ENCODE measurements at regions not wholly inside any gene's neighbourhood (a gene's known extent, or its start where the extent isn't known, plus 50 kb on each side); places are given as distances from the start of the nearest gene placed in this dataset.
"Not testable (repeated sequence)": the region's sequence is repeated elsewhere in the genome, so short reads cannot be mapped to it uniquely, and the experiment has no call there.

DNA sequence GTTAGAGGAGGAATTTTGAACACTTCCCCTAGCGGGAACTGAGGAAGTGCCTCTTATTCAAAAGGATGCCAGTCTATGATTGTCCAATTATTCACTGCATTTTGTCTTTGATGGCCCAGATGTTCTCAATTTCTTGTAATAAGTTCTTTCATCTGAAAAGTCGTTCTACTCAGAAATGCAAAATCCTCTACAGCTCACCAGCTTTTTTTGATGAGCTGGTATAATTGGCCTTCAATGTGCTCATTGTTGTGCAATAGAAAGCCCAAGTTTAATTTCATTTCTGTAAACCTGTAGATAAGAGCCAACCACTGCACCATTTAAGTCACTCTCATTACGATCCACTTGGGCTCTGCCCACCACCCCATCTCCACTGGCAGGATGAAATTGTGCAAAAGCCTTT lies 978.7 kb upstream of the AUTS2 start:
- no peak for DNase-seq (ENCODE audit: low read depth in 2 of 2)

DNA sequence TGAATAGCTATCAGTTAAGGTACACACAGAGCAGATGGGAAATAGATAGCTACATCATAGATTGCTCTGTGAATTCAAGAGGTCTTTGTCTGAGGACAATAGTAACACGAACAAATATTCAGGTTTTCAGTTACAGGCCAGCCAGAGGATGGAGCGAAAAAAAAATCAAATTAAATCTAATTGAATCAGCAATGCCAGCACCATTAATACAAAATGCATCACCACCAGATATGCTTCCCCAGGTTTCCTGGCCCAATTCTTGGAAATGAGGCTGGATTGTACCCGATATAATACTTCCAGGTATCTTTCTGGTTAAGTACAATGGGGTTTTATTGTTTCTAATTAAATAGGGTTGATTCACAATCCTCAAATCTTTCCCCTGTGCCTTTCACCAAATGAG lies 975.8 kb upstream of the AUTS2 start:
- no peak for DNase-seq (ENCODE audit: low read depth in 2 of 2)

DNA sequence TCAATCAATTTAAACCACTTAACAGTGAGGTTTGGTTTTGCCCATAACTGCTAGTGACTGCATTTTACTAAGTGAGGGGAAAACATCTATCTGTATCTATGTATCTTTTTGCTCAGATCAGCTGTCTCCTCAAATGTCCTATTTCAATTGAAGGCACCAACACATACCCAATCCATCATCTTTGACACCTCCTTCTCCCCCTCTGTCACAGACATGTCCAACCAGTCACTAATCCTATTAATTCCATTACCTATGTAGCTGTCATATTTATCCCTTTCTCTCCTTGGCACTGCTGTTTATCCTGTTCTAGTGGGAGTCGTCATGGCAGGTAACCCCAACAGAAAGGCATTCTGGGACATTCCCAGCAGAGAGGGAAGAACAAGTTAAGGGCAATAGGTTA lies 975.2 kb upstream of the AUTS2 start:
- no peak for DNase-seq (ENCODE audit: low read depth in 2 of 2)

DNA sequence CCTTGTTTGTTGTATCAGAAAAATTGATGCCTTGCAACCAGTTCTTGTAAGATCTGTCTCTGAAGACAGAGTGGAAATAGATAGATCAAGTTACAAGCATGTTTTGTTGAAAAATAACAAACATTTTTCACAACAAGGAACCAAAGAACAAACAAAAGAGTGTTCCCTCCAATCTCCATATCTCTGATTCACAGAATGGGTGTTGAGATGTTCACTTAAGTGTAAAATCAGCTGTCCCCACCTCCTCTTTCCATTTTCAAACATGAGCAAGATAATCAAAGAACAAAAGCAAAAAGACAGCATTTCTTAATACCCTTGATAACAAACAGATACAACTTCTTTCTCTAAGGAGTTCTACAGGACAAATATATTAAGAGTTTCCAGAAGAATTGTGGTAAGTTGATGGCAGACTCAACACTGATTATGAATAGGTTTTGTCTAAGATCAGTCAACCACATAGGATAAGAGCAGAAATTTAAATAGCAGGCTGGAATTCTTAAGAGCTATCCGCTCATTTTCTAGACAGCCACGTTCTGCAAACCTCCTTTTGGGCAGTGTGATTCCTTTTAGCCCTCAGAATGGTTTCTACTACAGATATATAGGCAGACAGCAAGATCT lies 970.9 kb upstream of the AUTS2 start:
- no peak for DNase-seq (ENCODE audit: low read depth in 2 of 2)

- not testable (repeated sequence) for DNase-seq (ENCODE audit: low read depth in 2 of 2)
These were observed 967.4 kb upstream of the AUTS2 start for GRCh38 chr7:68630914-68631313.

DNA sequence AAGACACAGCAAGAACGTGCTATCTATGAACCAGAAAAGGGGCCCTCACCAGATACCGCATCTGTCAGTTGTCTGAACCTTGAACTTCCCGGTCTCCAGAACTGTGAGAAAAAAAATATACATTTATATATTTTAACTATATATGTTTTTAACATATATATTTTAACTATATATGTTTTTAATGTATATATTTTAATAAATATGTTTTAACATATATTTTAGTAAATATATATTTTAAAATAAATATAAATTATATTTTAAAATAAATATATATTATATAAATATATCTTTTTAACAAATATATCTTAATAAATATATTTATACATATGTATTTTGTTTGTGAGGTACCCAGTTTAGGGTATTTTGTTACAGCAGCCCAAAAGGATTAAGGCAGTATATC lies 958.2 kb upstream of the AUTS2 start:
- no peak for DNase-seq (ENCODE audit: low read depth in 2 of 2)

DNA sequence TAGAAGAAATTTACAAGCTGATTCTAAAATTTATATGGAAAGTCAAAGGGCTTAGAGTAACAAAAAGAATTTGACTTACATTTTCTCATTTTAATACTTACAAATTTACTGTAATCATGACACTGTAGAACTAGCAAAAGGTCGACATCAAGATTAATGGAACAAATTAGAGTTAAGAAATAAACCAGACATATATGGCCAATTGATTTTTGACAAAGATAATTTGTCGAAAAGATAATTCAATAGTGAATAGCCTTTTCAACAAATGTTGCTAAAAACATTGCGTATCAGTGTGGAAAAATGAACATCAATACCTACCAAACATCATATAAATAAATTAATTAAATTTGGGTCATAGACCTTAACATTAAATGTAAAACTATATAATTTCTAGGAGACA lies 955.5 kb upstream of the AUTS2 start:
- no peak for DNase-seq (ENCODE audit: low read depth in 2 of 2)

DNA sequence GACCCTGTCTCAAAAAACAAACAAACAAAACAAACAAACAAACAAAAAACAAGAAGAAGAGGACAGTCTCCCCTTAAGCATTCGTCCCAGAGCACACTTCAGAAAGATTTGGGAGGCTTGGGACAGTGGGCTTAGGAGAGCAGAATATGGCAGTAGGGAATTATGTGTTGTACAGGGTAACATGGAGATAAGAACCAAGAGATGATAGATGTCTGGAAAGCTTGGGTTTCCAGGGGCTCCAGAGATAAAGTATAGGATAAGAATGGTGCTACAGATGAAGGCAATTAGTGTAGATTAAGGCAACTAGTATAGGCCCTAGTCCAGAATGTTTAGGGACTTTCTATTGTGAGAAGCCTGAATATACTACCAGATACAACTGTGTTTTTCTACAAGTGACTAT lies 934.9 kb upstream of the AUTS2 start:
- DNase-seq (ENCODE audit: low read depth in 2 of 2), result no peak

- no peak for DNase-seq (ENCODE audit: low read depth in 2 of 2)
These were observed 927.2 kb upstream of the AUTS2 start for GRCh38 chr7:68671046-68671445.

DNA sequence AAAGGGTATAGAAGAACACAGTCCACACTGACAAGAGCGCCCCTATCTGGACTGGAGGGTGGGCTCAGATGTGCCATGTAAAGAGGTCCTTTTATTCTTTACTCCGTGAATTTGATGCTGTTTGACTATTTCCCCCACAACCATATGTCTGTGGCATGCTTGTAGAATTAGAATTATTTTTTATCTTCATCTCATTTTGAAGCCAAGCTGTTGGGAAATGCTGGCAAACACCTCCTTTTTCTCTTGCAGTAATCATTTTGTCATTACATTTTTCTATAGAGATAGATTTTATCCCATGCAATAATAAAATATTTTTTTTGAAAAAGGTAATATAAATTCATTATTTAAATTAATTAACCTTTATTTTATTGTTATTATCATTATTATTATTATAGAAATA lies 926.6 kb upstream of the AUTS2 start:
- no peak for DNase-seq (ENCODE audit: low read depth in 2 of 2)

DNA sequence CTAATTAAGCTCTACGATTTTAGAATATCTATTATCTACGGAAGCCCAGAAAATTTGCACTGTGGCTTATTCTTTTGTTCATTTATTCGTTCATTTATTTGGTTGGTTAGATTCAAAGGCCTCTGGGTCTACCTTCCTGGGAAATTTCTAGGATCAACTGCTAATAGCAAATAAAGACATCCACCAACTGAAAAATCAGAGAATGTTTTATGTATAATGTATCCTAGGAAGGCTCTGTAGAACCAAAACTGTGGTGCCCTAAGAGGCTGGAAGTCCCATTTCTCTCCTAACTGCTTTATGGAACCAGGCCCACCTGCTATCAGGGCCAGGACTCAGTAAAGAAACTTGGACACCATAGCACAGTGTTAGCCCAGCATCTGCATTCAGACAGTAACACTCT lies 923.4 kb upstream of the AUTS2 start:
- no peak for DNase-seq (ENCODE audit: low read depth in 2 of 2)

GRCh38 chr7:68676813-68677535 lies 921.3 kb upstream of the AUTS2 start:
- DNase-seq (ENCODE audit: low read depth in 2 of 2), result no peak

DNA sequence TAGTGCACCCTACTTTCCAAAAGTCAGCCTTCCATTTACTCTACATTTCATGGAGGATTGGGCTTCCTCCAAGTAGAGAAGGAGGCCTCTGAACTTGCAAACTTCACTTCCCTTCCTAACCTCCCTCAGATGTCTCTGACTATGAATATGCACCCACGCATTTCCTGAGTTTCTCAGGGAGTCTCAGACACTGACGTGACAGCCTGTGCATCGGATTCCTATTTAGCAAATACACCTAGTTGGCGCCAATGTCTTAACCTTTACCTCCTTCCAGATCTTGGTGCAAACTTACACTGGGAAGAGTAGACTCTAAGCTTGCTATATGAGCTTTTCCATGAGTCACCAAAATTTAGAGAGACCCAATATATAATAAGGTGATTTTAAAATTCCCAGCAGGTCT lies 920.1 kb upstream of the AUTS2 start:
- no peak for DNase-seq (ENCODE audit: low read depth in 2 of 2)

DNA sequence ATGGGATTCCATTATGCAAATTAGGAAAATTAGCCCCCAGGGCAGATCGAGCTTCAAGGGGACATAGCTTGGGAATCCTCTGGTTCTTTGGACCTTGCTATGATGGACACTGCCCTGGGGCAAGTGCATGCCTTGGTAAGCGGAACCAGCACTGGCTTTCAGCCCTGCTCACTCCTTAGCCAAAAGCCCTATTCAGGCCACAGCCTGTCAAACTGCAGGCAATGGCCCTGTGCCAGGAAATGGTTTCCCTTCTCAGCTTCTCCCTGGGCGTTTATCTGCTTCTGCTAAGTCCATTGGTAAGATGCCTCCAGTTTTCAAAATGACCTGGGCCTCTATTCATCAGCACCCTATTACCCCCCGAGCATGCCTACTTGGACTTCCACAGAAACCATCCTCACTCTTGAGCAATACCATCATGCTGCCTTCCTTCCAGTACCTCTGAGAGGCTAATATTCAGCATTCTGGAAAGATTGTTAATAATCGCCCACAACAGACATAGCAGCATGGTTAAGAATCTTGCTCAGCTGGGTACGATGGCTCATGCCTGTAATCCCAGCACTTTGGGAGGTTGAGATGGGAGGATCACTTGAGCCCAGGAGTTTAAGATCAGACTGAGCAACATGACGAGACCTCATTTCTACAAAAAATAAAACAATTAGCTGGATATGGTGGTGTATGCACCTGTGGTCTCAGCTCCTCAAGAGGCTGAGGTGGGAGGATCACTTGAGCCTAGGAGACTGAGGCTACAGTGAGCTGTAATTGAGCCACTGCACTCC lies 918.6 kb upstream of the AUTS2 start:
- DNase-seq (ENCODE audit: low read depth in 2 of 2), result no peak

DNA sequence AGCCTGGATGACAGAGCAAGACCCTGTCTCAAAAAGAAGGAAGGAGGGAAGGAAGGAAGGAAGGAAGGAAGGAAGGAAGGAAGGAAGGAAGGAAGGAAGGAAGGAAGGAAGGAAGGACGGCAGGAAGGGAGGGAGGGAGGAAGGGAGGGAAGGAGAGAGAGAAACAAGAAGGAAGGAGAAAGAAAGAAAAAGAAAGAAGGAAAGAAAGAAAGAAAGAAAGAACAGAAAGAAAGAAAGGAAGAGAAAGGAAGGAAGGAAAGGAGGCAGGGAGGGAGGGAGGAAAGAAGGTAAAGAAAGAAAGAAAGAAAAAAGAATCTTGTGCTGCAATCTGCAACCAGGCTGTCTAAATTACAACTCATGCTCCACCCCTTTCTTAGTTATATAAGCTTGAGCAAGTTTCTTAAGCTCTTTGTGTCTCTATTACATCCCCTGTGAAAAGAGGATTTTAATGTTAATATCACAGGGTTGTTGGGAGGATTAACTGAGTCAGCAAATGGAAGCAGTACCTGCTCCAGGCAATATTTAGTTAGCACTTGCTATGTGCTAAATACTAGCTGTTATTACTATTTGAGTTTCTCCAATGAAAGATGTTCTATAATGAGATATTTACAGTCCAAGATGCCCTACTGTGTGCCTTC lies 917.9 kb upstream of the AUTS2 start:
- no peak for DNase-seq (ENCODE audit: low read depth in 2 of 2)

DNA sequence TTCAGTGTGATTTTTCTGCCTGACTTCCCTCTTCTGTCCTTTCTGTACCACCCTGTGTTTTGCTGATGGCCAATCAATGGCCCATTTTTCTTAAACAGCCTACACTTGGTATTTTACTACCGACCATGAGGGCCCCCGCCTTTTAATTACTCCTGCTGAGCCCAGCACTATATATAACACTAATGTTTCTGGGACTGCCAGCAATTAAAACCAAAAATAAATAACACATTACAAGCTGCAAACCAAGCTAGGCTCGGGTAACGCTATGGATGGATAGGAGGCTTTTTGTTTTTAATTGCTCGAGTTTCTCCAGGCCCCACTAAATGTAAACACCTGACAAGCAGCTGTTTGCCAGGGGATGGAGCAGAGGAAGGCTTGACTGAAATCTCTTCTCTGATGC lies 915.4 kb upstream of the AUTS2 start:
- DNase-seq (ENCODE audit: low read depth in 2 of 2), result no peak

DNA sequence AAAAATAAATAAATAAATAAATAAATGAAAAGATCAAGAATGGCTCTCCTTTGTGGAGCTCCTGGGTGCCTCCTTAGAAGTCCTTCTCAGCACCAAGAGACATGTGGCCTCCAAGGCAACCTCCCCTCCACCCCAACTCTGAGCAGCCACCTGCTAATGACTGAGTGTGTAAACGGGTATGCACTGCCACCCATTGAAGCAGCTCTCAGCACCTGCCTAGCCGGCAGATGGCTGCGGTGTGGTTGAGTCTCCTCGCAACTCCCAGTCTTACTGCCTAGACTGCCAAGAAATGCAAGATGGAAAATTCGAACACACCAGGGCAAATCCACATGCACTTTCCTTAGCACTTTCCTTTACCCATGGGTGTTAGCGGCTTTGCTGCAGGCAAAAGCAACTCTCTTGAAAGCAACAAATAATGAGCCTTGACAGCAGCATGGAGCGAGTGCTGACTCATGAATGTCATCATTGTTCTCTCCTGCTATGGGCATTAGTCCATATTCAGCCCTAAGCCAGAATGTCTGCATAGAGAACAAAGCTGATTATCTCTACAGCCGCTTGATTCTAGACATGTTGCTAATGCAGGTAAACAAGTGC lies 913.9 kb upstream of the AUTS2 start:
- DNase-seq (ENCODE audit: low read depth in 2 of 2), result no peak

DNA sequence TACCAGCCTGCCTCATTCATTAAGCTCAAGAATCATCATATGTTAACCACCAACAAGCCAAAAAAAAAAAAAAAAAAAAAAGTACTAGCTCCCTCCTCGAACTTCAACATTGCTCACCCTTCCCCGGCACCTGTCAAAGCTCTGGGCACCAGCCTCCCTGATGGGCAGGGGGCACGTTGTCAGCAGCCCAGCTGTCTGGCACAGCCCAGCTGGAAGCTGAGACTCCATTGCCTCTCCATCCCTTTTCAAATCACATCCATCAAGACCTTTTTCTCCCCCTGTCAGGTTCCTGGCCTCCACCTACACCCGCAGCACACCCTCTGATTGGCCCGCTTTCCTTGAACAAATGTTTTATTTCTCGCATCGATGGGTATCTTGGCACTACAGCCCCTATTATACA lies 913.3 kb upstream of the AUTS2 start:
- DNase-seq (ENCODE audit: low read depth in 2 of 2), result no peak

GRCh38 chr7:68688416-68689086 lies 909.7 kb upstream of the AUTS2 start:
- no peak for DNase-seq (ENCODE audit: low read depth in 2 of 2)

DNA sequence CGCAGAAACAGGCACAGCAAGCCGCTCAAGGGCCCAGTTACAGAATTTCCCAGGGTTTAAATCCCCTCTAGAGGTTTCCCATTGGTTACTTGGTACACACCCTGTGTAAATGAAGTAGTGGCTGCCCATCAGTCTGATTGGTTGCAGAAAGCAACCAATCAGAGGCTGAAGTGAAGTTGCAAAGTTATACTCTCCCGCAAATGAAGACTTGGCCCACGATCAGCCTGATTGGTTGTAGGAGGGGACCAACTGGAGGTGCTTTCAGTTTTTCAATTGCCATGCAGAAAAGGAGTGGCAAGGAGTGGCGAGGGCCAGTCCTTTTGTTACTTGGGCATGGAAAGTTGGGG lies 909.2 kb upstream of the AUTS2 start:
- no peak for DNase-seq (ENCODE audit: low read depth in 2 of 2)
